GM18870 (cell line): ENCODE measurements at regions not wholly inside any gene's neighbourhood (a gene's known extent, or its start where the extent isn't known, plus 50 kb on each side); places are given as distances from the start of the nearest gene placed in this dataset.
A peak's percentile ranks its signal among the peaks of the same experiment; 100 is the strongest.

Experiments
- ATAC-seq: cut with Tn5 transposase; IDR thresholded peaks from one replicate; pipeline ENCODE4 v1.9.1; 2021; ENCODE audit warnings: moderate library complexity; ENCODE audit not compliant: unreplicated experiment

DNA sequence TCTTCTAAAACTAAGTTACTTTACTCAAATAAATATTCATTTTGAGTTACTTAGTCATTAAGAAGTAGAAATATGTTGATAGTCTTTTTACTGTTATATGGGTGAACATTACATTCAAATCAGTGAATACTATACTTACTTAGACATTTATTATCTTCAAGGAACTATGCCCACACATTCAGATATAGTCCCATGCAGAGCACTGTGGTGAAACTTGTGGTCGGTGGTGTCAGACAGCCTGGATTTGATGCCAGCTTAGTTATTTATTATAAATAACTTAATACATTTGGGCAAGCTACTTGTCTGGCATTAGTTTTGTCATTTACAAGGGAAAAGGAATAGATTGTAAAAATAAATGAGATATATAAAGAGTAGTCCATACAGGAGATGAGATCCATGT lies 149.5 kb downstream of the RAP2B start:
- ATAC-seq, result no peak

DNA sequence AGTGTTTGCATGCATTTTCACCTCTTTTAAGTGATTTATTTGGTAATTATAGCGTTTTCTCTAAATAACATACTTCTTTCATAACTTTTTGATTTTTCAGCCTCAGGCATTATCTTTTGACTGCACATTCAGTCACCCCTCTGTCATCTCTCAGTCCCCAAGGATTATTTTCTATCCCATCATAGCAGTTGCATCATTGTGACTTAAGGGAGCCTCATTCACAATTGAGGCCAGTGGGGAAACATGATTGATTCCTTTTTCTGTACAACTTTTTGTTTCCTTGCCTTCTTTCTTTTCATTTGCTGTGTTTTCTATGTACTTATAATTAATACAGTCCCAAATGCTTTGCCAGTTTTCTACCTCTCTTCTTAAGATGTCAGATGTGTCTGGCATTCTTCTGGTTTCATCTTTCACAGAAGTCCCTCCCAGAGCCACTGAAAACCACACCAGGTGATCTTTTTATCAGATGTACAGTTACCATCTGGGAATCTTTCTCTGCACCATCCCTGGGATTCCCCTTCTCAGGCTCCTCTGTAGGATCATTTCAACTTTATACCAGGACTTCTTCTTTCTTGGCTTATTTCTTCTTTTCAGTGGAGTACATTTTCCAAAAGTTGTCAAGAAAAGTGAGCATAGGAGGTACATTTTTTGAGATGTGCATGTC lies 151.4 kb downstream of the RAP2B start:
- ATAC-seq, result peak; percentile 51

GRCh38 chr3:153314038-153314437 lies 152.0 kb downstream of the RAP2B start:
- ATAC-seq, result no peak

DNA sequence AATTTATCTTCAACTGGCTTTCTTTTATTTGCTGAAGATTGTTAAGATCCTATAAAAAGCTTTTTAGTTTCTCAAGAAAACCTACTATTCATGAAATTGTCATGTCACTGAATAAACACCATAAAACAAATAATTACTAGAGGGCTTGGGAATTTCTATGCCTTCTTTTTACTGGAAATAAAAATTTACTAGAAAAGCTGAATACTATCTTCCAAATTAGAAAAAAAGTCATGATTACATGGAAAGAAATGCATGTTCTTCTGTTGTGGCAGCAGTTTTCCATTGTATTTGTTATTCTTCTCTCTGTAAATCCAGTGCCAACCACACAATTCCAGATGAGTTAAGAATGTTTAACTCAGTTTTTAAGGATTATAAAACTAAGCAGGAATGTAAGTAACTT lies 153.8 kb downstream of the RAP2B start:
- no peak for ATAC-seq

DNA sequence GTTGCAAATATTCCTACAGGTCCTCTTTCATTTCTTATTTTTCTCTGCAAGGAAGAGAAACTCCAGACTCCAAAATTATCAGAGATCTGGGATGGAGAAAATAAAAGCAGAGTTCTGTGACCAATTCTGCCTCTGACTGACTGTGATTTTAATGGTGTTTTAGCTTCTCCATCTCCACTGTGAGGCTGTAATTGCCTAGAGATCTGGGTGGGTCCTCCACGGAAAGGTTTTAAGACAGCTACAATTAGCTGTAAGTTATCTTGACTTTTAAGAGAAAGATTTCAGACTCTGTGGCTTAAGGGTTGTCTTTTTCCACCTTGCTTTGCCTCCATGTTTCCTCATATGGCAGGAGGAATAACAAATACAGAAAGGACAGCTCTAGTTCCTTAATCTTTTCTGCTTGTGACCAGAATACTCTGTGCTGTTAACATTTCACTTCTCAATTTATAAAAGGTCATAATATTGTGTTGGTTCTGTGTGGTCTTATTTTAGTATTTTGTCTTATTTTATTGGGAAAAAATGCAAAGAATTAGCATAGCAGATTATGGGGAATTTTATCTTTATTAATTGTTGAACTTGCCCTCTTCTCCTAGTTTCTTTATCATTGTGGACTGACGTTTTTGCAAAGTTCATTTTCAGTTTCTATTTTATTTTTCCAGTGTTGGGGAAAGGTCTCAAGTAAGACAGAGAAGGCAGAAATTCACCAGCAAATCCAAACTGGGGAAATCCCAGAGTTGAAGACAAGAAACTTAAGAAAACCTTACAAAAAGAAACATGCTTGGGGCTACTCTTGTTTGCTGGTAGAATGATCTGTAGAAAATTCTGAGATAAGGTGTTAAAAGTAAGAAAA lies 157.9 kb downstream of the RAP2B start:
- ATAC-seq, result peak; percentile 65

DNA sequence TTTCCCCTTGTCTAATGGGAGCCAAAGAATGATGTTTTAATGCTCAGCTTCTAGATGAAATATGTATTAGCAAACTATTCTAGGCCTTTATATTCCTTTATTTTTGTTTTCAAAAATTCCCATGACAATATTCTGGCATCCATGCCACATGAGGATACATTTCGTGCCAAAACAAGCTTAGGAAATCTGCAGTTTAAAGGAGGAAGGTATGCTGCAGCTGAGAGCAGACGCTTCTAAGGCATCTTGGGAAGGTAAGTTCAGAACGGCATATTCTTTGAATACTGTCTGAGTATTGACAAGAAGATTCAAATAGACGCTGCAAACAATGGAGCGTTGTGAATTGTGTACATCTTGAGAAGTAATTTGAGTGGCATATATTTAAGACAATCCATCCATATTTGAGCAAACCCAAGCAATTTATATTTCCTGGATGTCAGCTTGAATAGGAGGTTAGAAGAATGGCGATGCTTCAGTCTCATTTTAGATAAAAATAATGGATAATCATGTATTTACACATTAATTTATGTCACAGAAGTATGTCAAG lies 158.6 kb downstream of the RAP2B start:
- ATAC-seq, result no peak

GRCh38 chr3:153328690-153329089 lies 166.7 kb downstream of the RAP2B start:
- ATAC-seq, result no peak

DNA sequence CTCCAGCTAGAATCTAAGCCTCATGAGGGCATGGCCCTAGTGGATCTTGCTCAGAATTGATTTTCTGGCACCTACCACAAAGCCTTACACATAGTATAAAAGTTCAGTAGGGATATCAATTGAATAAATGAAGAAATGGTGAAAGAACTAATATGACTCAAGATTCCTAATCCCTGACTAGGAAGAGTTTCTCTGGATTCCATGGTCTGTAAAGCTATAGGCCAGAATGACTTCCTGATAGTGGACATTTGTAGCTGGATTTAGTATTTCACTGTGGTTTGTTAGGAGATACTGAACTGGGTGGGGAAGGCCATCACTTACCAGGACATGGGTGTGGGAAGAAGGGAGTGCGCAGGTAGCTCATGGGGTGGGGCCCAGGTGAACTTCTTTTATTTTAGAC lies 168.9 kb downstream of the RAP2B start:
- no peak for ATAC-seq

DNA sequence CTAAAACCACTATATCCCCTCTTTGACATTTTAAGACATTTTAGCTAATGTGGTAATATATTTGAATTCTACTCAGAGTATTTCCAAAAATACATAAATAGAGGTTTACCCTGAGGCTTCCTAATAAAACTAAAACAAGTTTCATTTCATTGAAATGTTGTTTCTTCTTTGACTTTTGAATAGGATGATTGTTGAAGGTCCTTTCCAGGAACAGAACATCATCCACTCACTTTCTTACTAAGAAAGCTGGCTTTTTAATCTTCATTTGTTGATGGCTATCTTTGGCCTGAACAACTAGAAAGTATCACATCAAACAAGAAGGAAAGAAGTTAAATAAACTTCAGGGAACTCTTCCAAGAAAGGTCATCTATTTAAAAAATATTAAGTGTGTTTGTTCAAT lies 169.7 kb downstream of the RAP2B start:
- ATAC-seq, result no peak

GRCh38 chr3:153334558-153334957 lies 172.5 kb downstream of the RAP2B start:
- no peak for ATAC-seq

- no peak for ATAC-seq
Measured at GRCh38 chr3:153337369-153337768, 175.3 kb downstream of the RAP2B start.

- ATAC-seq, result no peak
Measured at GRCh38 chr3:153338487-153338886, 176.5 kb downstream of the RAP2B start.

GRCh38 chr3:153339065-153339464 lies 177.0 kb downstream of the RAP2B start:
- ATAC-seq, result no peak

DNA sequence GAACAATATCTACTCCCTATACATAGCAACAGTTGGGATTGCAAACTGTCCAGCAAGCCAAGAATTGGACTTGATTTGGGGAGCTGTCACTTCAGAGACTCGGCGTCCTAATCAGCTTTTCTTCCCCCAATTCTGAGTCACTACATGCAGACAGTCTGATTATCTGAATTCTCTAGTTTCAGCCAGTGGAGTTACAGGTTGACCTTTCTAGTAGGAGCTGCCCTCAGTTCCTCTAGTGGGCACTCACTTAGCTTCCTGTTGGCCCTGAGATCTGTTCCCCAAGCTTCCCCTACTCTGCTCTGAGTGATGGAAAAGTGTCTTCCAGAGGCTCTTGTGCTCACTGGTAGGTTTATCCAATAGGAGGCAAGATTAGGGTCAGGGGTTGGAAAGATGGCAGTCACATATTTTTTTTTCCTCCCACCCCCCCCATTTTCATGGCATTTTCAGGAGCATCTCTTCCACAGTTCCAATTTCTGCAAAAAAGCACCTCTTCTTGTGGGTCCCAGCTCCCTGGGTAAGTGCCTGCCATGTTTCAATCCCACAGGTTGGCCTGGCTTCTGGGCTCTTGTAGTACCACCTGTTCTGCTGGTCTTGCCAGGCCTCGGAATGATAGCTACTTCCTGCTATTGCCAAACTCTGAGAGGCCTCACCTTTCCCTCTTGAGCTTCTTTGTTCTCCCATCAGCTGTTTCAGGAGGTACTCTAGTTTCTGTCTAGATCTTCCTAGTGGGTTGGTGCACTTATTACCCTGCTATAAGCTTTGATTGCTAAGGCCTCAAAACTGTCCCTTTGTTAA lies 182.2 kb downstream of the RAP2B start:
- ATAC-seq, result no peak

- ATAC-seq, result no peak
Measured at GRCh38 chr3:153348457-153349107, 186.6 kb downstream of the RAP2B start.

GRCh38 chr3:153349108-153349499 lies 187.1 kb downstream of the RAP2B start:
- ATAC-seq, result peak; percentile 75

DNA sequence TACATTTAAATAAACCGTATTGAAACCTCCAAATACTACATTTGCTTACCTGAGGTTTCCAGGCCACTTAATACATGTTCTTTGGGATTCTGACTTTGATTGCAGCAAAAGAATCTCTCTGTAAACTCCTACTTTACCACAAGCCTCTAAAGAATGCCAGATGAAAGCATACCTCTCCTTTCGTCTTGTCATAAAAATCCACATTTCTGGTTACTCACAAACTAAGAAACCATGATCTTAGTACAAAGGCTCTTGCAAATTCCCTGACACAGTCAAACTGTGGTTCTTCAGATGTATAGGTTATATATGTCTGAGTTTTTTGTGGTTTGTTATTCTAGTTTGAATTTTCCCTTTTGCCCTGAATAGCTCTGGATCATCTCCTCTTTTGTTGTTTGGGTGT lies 188.4 kb downstream of the RAP2B start:
- ATAC-seq, result no peak

DNA sequence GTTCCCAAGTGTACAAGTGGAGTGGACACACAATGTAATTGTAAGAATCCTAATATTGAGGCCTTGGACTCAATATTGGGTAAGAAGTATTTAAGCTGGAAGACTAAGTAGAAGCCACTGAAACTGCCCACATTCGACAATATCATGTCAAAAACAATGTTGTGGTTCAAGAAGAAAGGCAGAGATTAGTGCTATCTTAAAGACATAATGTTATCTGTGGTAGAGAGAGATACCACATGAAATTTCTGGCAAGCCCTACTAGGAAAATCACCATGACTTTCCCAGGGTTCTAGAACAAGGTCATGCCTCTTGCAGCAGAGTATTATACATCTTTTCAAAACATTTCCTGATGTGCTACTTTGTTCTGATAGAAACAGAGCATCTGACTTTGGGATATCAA lies 192.6 kb downstream of the RAP2B start:
- ATAC-seq, result no peak

DNA sequence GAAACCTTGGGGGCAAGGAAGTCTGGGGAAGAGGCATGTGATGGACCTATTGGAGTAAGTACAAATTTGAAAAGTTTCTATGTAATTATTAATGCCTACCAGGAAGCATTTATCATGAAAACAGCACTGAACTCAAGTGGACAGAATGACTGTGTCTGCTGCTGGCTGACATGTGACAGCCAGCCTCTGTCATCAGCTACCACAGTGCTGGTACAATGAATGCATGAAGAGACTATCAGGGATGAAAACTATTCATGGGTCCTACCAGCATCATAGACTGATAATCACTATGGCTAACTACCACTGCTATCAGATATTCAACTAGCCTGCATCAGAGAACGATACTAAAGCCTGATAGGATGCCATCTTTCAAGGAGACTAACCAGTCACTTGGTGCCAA lies 193.5 kb downstream of the RAP2B start:
- ATAC-seq, result no peak

DNA sequence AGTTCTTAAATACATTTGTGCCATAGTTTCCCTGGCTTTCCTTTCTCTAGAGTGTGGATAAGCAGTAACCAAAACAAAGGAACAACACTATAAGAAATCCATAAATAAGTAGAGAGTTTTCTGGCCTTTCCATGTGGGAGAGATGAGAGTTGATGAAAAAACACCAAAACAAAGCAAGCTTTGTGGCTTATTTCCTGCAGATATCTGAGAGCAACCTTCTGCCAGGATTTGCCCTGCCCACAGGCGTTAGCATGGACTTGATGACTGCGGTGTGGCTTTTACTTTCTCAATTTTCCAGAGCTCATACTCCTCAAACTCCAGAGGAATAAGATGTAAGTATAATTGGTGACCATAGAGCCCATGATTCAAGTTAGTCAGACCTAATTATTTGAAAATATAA lies 194.9 kb downstream of the RAP2B start:
- no peak for ATAC-seq

DNA sequence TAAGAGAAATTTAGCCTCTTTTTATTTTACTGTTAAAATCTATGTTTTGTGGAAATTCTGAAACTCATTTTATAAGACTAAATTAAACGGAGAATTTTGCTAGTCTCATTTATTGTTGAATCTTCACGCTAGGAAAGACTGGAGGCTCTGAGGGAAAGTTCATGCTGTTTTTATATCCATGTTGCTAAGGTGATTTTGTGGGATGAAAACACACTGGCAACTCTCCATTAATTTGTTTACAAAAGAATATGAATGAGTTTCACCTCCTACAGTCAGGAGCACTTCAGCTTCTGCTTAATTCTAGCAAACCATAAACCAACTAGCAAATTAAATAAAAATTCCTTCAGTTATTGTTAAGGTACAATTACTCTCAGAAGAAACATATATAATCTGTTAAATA lies 195.4 kb downstream of the RAP2B start:
- no peak for ATAC-seq
